Endodermal cell (in vitro differentiated cells): ENCODE measurements at regions not wholly inside any gene's neighbourhood (a gene's known extent, or its start where the extent isn't known, plus 50 kb on each side); places are given as distances from the start of the nearest gene placed in this dataset.

ENCODE experiments used
- DNase-seq: peaks from one replicate; pipeline ENCODE4 v3.0.0-alpha.2; 2017
- H3K27ac ChIP-seq: 2 replicates; pipeline ENCODE4 v1.5.1; 2013; ENCODE audit warnings: mild to moderate bottlenecking, low read depth, low read length, moderate library complexity
- H3K27me3 ChIP-seq: 2 replicates; pipeline ENCODE4 v1.6.1; 2013; ENCODE audit warnings: mild to moderate bottlenecking, low read length, moderate library complexity; ENCODE audit not compliant: insufficient read depth, control insufficient read depth, poor library complexity, severe bottlenecking
- H3K36me3 ChIP-seq: 2 replicates; pipeline ENCODE4 v1.7.0; 2013; ENCODE audit warnings: mild to moderate bottlenecking, low read length, moderate library complexity; ENCODE audit not compliant: control insufficient read depth, insufficient read depth
- H3K4me1 ChIP-seq: one replicate; pipeline ENCODE4 v1.7.0; 2013; ENCODE audit warnings: low read length; ENCODE audit not compliant: control insufficient read depth, insufficient read depth
- H3K4me3 ChIP-seq: 2 replicates; pipeline ENCODE4 v1.5.1; 2013; ENCODE audit warnings: mild to moderate bottlenecking, low read length, moderate library complexity
- H3K9ac ChIP-seq: 2 replicates; pipeline ENCODE4 v1.6.1; 2013; ENCODE audit warnings: mild to moderate bottlenecking, low read length, moderate library complexity; ENCODE audit not compliant: poor library complexity, severe bottlenecking; ENCODE audit errors: extremely low read depth
- H3K9me3 ChIP-seq: 2 replicates; pipeline ENCODE4 v1.6.1; 2013; ENCODE audit warnings: mild to moderate bottlenecking, low read length, moderate library complexity; ENCODE audit not compliant: control insufficient read depth
- H3K27ac Mint-ChIP-seq: 2 replicates; pipeline ENCODE4 v1.8.0; 2020; ENCODE audit warnings: mixed read lengths
- H3K27me3 Mint-ChIP-seq: 2 replicates; pipeline ENCODE4 v1.8.0; 2021; ENCODE audit warnings: mild to moderate bottlenecking, mixed read lengths; ENCODE audit not compliant: insufficient read depth
- H3K36me3 Mint-ChIP-seq: 2 replicates; pipeline ENCODE4 v1.8.0; 2020; ENCODE audit warnings: low read depth, mixed read lengths
- H3K4me1 Mint-ChIP-seq: 2 replicates; pipeline ENCODE4 v1.8.0; 2020; ENCODE audit warnings: mixed read lengths
- H3K4me3 Mint-ChIP-seq: 2 replicates; pipeline ENCODE4 v1.8.0; 2020; ENCODE audit warnings: mild to moderate bottlenecking, moderate library complexity, mixed read lengths
- H3K9me3 Mint-ChIP-seq: 2 replicates; pipeline ENCODE4 v1.8.0; 2020; ENCODE audit warnings: mild to moderate bottlenecking, mixed read lengths
- CTCF ChIP-seq: fragments of 200-600 bp; sonication (generic); conservative IDR thresholded peaks from 2 replicates; pipeline ENCODE4 v1.5.0; 2021; ENCODE audit warnings: antibody characterized with exemption, mild to moderate bottlenecking
- WGBS, 2 experiments: methylation state at CpG; one replicate each; pipeline versions ENCODE4 v1.1.5 to v1.1.7; 2013; ENCODE audit warnings: missing lambda C conversion rate in 2 of 2, mixed read lengths in 1 of 2; ENCODE audit not compliant: insufficient coverage in 1 of 2, insufficient read length in 1 of 2; 5-methylcytosine and 5-hydroxymethylcytosine counted together

GRCh38 chr2:41973871-41974270, 74.0 kb upstream of the PKDCC start:
- TF ChIP-seq CTCF: no peak
- Mint-ChIP-seq H3K36me3 (no peaks in the 10 kb centered on the region), H3K27ac (no peak overlapping the region), H3K27me3 (peaks cover 10% of the 10 kb centered on the region), H3K9me3 (no peaks in the 10 kb centered on the region), H3K4me1 (no peaks in the 10 kb centered on the region), H3K4me3 (no peak overlapping the region)
- Histone ChIP-seq H3K9me3 (no peaks in the 10 kb centered on the region), H3K9ac (no peak overlapping the region), H3K4me3 (no peak overlapping the region), H3K27me3 (no peaks in the 10 kb centered on the region), H3K4me1 (no peaks in the 10 kb centered on the region), H3K27ac (no peak overlapping the region), H3K36me3 (no peaks in the 10 kb centered on the region)
- WGBS, 2 experiments: 77% methylated on average over 4 of the region's 4 CpGs; no CpG with 5 or more reads in 1 of the 2 experiments
- DNase-seq: peak; percentile 32

- Mint-ChIP-seq H3K36me3 (no peaks in the 10 kb centered on the region), H3K4me1 (no peaks in the 10 kb centered on the region), H3K4me3 (no peak overlapping the region), H3K27ac (no peak overlapping the region), H3K27me3 (peaks cover 7% of the 10 kb centered on the region), H3K9me3 (no peaks in the 10 kb centered on the region)
- Histone ChIP-seq H3K27me3 (no peaks in the 10 kb centered on the region), H3K27ac (no peak overlapping the region), H3K4me1 (no peaks in the 10 kb centered on the region), H3K9me3 (no peaks in the 10 kb centered on the region), H3K9ac (no peak overlapping the region), H3K36me3 (no peaks in the 10 kb centered on the region), H3K4me3 (no peak overlapping the region)
- TF ChIP-seq CTCF: no peak
- DNase-seq: no peak
- 87% methylated on average over 1 of the region's 1 CpG; no CpG with 5 or more reads in 1 of the 2 experiments for WGBS, 2 experiments
These were observed 66.4 kb upstream of the PKDCC start for GRCh38 chr2:41981417-41981816.

GRCh38 chr2:41985573-41986095, 62.2 kb upstream of the PKDCC start:
- H3K27me3 Mint-ChIP-seq: peaks cover 9% of the 10 kb centered on the region
- WGBS, 2 experiments: 91 to 96% methylated on average over 5 of the region's 5 CpGs
- no peak overlapping the region for H3K4me3 Mint-ChIP-seq

More at GRCh38 chr2:41985573-41986095, 62.2 kb upstream of the PKDCC start:
- H3K4me3 ChIP-seq: no peak overlapping the region
- no peak overlapping the region for H3K27ac Mint-ChIP-seq
- H3K9ac ChIP-seq: no peak overlapping the region
- peaks cover 16% of the 10 kb centered on the region for H3K4me1 Mint-ChIP-seq
- no peaks in the 10 kb centered on the region for H3K36me3 Mint-ChIP-seq
- no peak overlapping the region for H3K27ac ChIP-seq
- peak; percentile 13 for DNase-seq
- no peaks in the 10 kb centered on the region for H3K4me1 ChIP-seq
- H3K9me3 ChIP-seq: no peaks in the 10 kb centered on the region
- TF ChIP-seq CTCF: no peak
- no peaks in the 10 kb centered on the region for H3K36me3 ChIP-seq
- no peaks in the 10 kb centered on the region for H3K27me3 ChIP-seq
- H3K9me3 Mint-ChIP-seq: no peaks in the 10 kb centered on the region
